ENCODE measurements at regions not wholly inside any gene's neighbourhood (a gene's known extent, or its start where the extent isn't known, plus 50 kb on each side); places are given as distances from the start of the nearest gene placed in this dataset.
A peak's percentile ranks its signal among the peaks of the same experiment; 100 is the strongest.

DNA sequence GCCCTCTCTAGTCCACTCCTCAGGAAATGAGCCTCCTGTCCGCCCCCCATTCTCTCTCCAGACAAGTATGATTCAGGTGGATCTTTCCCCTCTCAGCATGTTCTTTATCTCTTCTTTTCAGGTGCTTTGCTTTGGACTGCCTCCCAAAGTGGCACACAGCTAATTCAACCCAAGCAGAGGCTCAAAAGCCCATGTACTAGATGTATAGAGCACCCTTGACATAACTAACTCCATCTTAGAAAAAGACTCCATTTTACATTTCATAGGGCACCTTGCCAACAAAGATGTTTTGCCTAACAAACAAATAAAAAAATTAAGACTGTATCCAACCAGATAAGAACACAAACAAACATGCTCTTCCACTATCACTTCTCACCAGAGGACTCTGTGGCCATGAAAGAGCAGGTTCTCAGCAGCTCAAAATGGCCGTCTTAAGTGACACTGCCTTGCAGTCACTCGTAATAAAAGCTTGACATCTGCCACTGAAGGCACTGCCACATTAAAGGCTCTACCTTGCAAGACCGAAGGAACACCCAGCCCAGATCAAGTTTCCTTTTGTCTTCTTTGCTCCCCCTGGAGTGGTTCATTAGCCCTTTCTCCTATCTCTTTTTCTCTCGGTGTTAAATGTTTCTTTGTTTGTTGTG lies 84.9 kb upstream of the TAB3 start (continued):
- TF ChIP-seq YY1 (IDR thresholded peaks at IDR 0.05; ENCODE audit: low read depth, low read length) (no peak), SREBF2 (IDR thresholded peaks at IDR 0.05; ENCODE audit: low read length) (no peak)

DNA sequence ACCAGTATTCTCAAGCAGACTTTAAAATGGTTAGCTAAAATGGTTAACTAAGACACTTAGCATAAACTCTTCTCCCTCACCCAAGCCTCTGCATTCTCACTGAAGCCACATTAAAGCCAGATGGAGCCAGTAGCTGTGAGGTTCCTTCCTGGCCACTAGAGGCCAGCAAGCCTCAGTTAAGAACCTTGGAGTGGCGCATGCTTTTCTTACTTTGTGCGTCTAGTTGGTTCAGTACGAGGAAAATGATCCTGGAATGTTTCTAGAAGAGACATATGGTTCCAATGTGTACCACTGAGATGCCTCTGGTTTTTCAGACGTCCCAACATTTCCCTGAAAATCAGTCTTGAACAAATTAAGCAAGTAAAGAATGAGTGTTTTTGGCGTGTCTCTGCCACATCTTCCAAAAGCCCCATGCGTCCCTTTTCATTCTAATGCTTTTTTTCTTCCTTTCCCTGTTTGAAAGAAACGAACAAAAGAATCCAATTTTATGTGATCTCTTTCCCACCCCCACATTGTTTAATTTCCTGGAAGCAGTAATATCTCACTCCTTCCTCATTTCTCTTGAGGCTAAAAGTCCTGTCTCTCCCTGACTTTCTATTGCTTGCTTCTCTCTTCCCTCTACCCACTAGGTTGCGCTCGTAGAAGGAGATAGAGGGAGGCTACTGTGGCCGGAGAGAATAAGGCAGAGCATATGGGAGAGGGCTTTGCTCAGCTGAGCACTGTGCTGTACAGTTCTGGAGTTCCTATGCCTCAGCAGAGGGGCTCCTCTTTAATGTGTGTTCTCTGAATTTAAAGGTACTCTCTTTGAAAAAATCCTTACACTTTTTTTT lies 82.9 kb upstream of the TAB3 start:
- H3K27me3 ChIP-seq (replicated peaks in 1 of 2; ENCODE audit: control insufficient read depth in 2 of 2, insufficient read depth in 2 of 2, low read length in 1 of 2), result no peaks in the 10 kb centered on the region
- H2AFZ ChIP-seq (ENCODE audit: control insufficient read depth, low read depth, low read length), result no peak overlapping the region
- no peaks in the 10 kb centered on the region for H3K4me1 ChIP-seq (ENCODE audit: control insufficient read depth, insufficient read depth, low read length)
- H3K27ac ChIP-seq (ENCODE audit: control insufficient read depth, insufficient read depth), result no peak overlapping the region
- WGBS (ENCODE audit: insufficient coverage, insufficient replicate concordance, low lambda C conversion rate, missing lambda C conversion rate), result 27% methylated on average over 10 of the region's 10 CpGs
- no peaks in the 10 kb centered on the region for H3K36me3 ChIP-seq (ENCODE audit: control insufficient read depth in 2 of 2, insufficient read depth in 2 of 2, low read length in 1 of 2)
- no peak overlapping the region for H3K9ac ChIP-seq (ENCODE audit: control insufficient read depth, insufficient read depth, low read length)
- H4K20me1 ChIP-seq (ENCODE audit: control insufficient read depth, insufficient read depth), result no peaks in the 10 kb centered on the region
- ChIA-PET SMC1A (ENCODE audit: uncharacterized antibody, unreplicated experiment) (interaction anchor here (0.7 to 1.3 kb wide), 4 partner anchors 9 to 685 kb away, joined by 3 to 5 read pairs (median 3); no protein-coding TSS in a partner anchor), POLR2A (no interaction called here), RAD21 (ENCODE audit: unreplicated experiment) (interaction anchor here (0.7 to 1.1 kb wide), 4 partner anchors 184 to 321 kb away, joined by 3 to 4 read pairs (median 4); no protein-coding TSS in a partner anchor), CTCF (interaction anchor here (0.7 to 1.8 kb wide), 11 partner anchors 9 to 685 kb away, joined by 3 to 10 read pairs (median 5); no protein-coding TSS in a partner anchor)
- no TSS peak for BruUV-seq (replicated peaks)
- DNase-seq (ENCODE audit: low read depth, low spot score) (no peak), ATAC-seq (peak; percentile 99), FAIRE-seq (peak; percentile 66)
- no peaks in the 10 kb centered on the region for H3K79me2 ChIP-seq (ENCODE audit: control insufficient read depth, insufficient read depth, low read length)
- intact Hi-C loops (cut with micrococcal nuclease; ENCODE audit: unreplicated experiment) (loop anchor here (1.0 to 10.0 kb wide), 2 partner anchors 237 to 321 kb away; no protein-coding TSS in a partner anchor), in situ Hi-C loops (cut with MboI) (no loop called here)
- H3K4me3 ChIP-seq, result no peak overlapping the region
- H3K9me3 ChIP-seq (replicated peaks; ENCODE audit: control insufficient read depth, insufficient read depth, low read length), result no peaks in the 10 kb centered on the region
- H3K4me2 ChIP-seq (ENCODE audit: control insufficient read depth, insufficient read depth), result no peak overlapping the region
- TF ChIP-seq PML (IDR thresholded peaks at IDR 0.05; ENCODE audit: low read length), result no peak
- TF ChIP-seq POLR2AphosphoS2 (IDR thresholded peaks at IDR 0.05; ENCODE audit: low read depth, low read length), result no peak
- TF ChIP-seq YY1 (IDR thresholded peaks at IDR 0.05; ENCODE audit: low read depth, low read length), result no peak
- no peak for TF ChIP-seq HDGF (IDR thresholded peaks at IDR 0.05)
- TF ChIP-seq CEBPB (IDR thresholded peaks at IDR 0.05; ENCODE audit: borderline replicate concordance in 1 of 2, low read depth in 2 of 2, low read length in 2 of 2), result no peak
- TF ChIP-seq, protein P1, sequence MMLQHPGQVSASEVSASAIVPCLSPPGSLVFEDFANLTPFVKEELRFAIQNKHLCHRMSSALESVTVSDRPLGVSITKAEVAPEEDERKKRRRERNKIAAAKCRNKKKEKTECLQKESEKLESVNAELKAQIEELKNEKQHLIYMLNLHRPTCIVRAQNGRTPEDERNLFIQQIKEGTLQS (IDR thresholded peaks at IDR 0.05; ENCODE audit: borderline replicate concordance, extremely low read depth, low read depth, low read length), result no peak
- TF ChIP-seq, protein P2, sequence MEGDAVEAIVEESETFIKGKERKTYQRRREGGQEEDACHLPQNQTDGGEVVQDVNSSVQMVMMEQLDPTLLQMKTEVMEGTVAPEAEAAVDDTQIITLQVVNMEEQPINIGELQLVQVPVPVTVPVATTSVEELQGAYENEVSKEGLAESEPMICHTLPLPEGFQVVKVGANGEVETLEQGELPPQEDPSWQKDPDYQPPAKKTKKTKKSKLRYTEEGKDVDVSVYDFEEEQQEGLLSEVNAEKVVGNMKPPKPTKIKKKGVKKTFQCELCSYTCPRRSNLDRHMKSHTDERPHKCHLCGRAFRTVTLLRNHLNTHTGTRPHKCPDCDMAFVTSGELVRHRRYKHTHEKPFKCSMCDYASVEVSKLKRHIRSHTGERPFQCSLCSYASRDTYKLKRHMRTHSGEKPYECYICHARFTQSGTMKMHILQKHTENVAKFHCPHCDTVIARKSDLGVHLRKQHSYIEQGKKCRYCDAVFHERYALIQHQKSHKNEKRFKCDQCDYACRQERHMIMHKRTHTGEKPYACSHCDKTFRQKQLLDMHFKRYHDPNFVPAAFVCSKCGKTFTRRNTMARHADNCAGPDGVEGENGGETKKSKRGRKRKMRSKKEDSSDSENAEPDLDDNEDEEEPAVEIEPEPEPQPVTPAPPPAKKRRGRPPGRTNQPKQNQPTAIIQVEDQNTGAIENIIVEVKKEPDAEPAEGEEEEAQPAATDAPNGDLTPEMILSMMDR (IDR thresholded peaks at IDR 0.05 in 2 of 3, conservative IDR thresholded peaks at IDR 0.05 in 1 of 3; ENCODE audit: control insufficient read depth in 2 of 3, extremely low read depth in 1 of 3, insufficient read depth in 1 of 3, low read depth in 3 of 3, low read length in 3 of 3), result peak; percentile 77 to 80 (median 79)
- no peak for TF ChIP-seq TARDBP (IDR thresholded peaks at IDR 0.05; ENCODE audit: borderline replicate concordance)
- peak; percentile 45; the same call in 1 of the 2 replicates for TF ChIP-seq SMC3 (IDR thresholded peaks at IDR 0.05; ENCODE audit: borderline replicate concordance, low read length)
- TF ChIP-seq, protein P3, sequence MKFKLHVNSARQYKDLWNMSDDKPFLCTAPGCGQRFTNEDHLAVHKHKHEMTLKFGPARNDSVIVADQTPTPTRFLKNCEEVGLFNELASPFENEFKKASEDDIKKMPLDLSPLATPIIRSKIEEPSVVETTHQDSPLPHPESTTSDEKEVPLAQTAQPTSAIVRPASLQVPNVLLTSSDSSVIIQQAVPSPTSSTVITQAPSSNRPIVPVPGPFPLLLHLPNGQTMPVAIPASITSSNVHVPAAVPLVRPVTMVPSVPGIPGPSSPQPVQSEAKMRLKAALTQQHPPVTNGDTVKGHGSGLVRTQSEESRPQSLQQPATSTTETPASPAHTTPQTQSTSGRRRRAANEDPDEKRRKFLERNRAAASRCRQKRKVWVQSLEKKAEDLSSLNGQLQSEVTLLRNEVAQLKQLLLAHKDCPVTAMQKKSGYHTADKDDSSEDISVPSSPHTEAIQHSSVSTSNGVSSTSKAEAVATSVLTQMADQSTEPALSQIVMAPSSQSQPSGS (IDR thresholded peaks at IDR 0.05; ENCODE audit: low read length), result no peak
- TF ChIP-seq YBX1 (IDR thresholded peaks at IDR 0.05), result no peak
- TF ChIP-seq BRCA1 (IDR thresholded peaks at IDR 0.05; ENCODE audit: low read depth, low read length), result no peak
- no peak for TF ChIP-seq ZNF274 (IDR thresholded peaks at IDR 0.05; ENCODE audit: insufficient read depth, insufficient read length)
- TF ChIP-seq ASH2L (IDR thresholded peaks at IDR 0.05; ENCODE audit: borderline replicate concordance, low read depth), result no peak
- TF ChIP-seq TBL1XR1 (IDR thresholded peaks at IDR 0.05; ENCODE audit: low read depth, low read length), result no peak
- no peak for TF ChIP-seq BMI1 (IDR thresholded peaks at IDR 0.05; ENCODE audit: borderline replicate concordance)
- no peak for TF ChIP-seq HDAC6 (IDR thresholded peaks at IDR 0.05; ENCODE audit: unreplicated experiment)
